ENCODE measurements at regions not wholly inside any gene's neighbourhood (a gene's known extent, or its start where the extent isn't known, plus 50 kb on each side); places are given as distances from the start of the nearest gene placed in this dataset.

- no peak for TF ChIP-seq CTCF (IDR thresholded peaks at IDR 0.05)
- TF ChIP-seq POLR2A (IDR thresholded peaks at IDR 0.05): no peak
These were observed 206.0 kb downstream of the NCK2 start for GRCh38 chr2:105950521-105951383.
